Endothelial cell of umbilical vein (primary cell): ENCODE measurements at regions not wholly inside any gene's neighbourhood (a gene's known extent, or its start where the extent isn't known, plus 50 kb on each side); places are given as distances from the start of the nearest gene placed in this dataset.

Source experiments
- BruUV-seq: library from RNA; stranded (reverse); fragments of 400-500 nt; replicated peaks from 2 replicates; lab custom pipeline; 2021; lab: Mats Ljungman, UMichigan
- CTCF ChIA-PET: fragments of 300-600, 350-600 bp; sonication (Branson Sonifier 250); formaldehyde crosslinking; loops from one replicate; lab custom pipeline; 2021; ENCODE audit warnings: antibody characterized with exemption, inconsistent platforms; lab: Charles Lee
- POLR2A ChIA-PET: fragments of 300-600, 350-600 bp; sonication (Branson Sonifier 250); formaldehyde crosslinking; loops from one replicate; lab custom pipeline; 2021; ENCODE audit warnings: antibody characterized with exemption, inconsistent platforms; lab: Charles Lee
- DNase-seq: peaks from one replicate; pipeline ENCODE4 v3.0.0-alpha.2; 2011; ENCODE audit warnings: low read depth, low spot score
- FAIRE-seq: peaks from 2 replicates; lab custom pipeline; 2011; peaks lifted over from hg19 to GRCh38; lab: Jason Lieb, UNC
- H2AFZ ChIP-seq: 2 replicates; pipeline ENCODE4 v1.6.0; 2012; ENCODE audit warnings: low read depth, low read length, control low read depth, inconsistent platforms
- H3K27ac ChIP-seq: 2 replicates; pipeline ENCODE4 v1.5.1; 2011; ENCODE audit warnings: low read depth, mild to moderate bottlenecking, control low read depth, low read length, moderate library complexity; ENCODE audit not compliant: insufficient read depth
- H3K27me3 ChIP-seq, 2 experiments: 2 replicates each; pipeline versions ENCODE4 v1.6.0 to v1.6.1; 2011; ENCODE audit warnings: low read length in 2 of 2, mixed read lengths in 1 of 2; ENCODE audit not compliant: control insufficient read depth in 2 of 2, insufficient read depth in 2 of 2
- H3K36me3 ChIP-seq, 2 experiments: 2 replicates in 1 of 2; 3 replicates in 1 of 2; pipeline ENCODE4 v1.5.1; 2011; ENCODE audit warnings: low read length in 2 of 2, mild to moderate bottlenecking in 1 of 2, moderate library complexity in 1 of 2; ENCODE audit not compliant: control insufficient read depth in 2 of 2, insufficient read depth in 2 of 2; ENCODE audit errors: extremely low read depth in 1 of 2
- H3K4me1 ChIP-seq: 3 replicates; pipeline ENCODE4 v1.5.1; 2011; ENCODE audit warnings: mild to moderate bottlenecking, low read length; ENCODE audit not compliant: control insufficient read depth, insufficient read depth; ENCODE audit errors: extremely low read depth
- H3K4me2 ChIP-seq: 2 replicates; pipeline ENCODE4 v1.6.1; 2011; ENCODE audit warnings: low read length, control low read depth, mixed read lengths; ENCODE audit not compliant: insufficient read depth
- H3K4me3 ChIP-seq, 3 experiments: fragments of 200-600 bp in 1 of 3; sonication (generic), shearing (Covaris generic) in 1 of 3; replicated peaks in 1 of 3; 2 replicates each; pipeline ENCODE4 v1.5.1; 2011 to 2016; ENCODE audit warnings: control low read depth in 3 of 3, low read length in 3 of 3, mild to moderate bottlenecking in 2 of 3, inconsistent platforms in 1 of 3, low read depth in 1 of 3, moderate library complexity in 1 of 3; ENCODE audit not compliant: insufficient read depth in 1 of 3
- H3K79me2 ChIP-seq: 2 replicates; pipeline ENCODE4 v1.6.0; 2012; ENCODE audit warnings: low read length, inconsistent platforms; ENCODE audit not compliant: control insufficient read depth, insufficient read depth
- H3K9ac ChIP-seq: replicated peaks from 2 replicates; pipeline ENCODE3; 2011; ENCODE audit warnings: low read length, control low read depth; ENCODE audit not compliant: insufficient read depth; ENCODE audit errors: extremely low read depth
- H3K9me1 ChIP-seq: replicated peaks from 3 replicates; pipeline ENCODE4 v1.6.0; 2011; ENCODE audit warnings: mild to moderate bottlenecking, low read length; ENCODE audit not compliant: control insufficient read depth, insufficient read depth; ENCODE audit errors: extremely low read depth
- H3K9me3 ChIP-seq: replicated peaks from 2 replicates; pipeline ENCODE4 v1.5.1; 2012; ENCODE audit warnings: low read length, inconsistent platforms; ENCODE audit not compliant: control insufficient read depth, insufficient read depth
- H4K20me1 ChIP-seq: replicated peaks from 2 replicates; pipeline ENCODE3; 2011; ENCODE audit warnings: mild to moderate bottlenecking, low read length; ENCODE audit not compliant: control insufficient read depth, insufficient read depth; ENCODE audit errors: extremely low read depth
- CTCF ChIP-seq, 2 donors: IDR thresholded peaks; 1 replicate in 1 of 2; 2 replicates in 1 of 2; pipeline ENCODE4 v1.5.1; 2011; ENCODE audit warnings: low read length in 2 of 2, mild to moderate bottlenecking in 2 of 2, moderate library complexity in 2 of 2, control low read depth in 1 of 2, inconsistent platforms in 1 of 2, low read depth in 1 of 2; ENCODE audit not compliant: insufficient read depth in 1 of 2; ENCODE audit errors: extremely low read depth in 1 of 2
- EZH2 ChIP-seq: IDR thresholded peaks from 2 replicates; pipeline ENCODE4 v1.6.1; 2012; ENCODE audit warnings: borderline replicate concordance, low read depth, mild to moderate bottlenecking, moderate library complexity, low read length, inconsistent platforms; ENCODE audit not compliant: severe bottlenecking
- FOS ChIP-seq: IDR thresholded peaks from 2 replicates; pipeline ENCODE4 v1.6.1; 2011; ENCODE audit warnings: mild to moderate bottlenecking, low read length, moderate library complexity, borderline replicate concordance; ENCODE audit not compliant: insufficient read depth
- GATA2 ChIP-seq: IDR thresholded peaks from 2 replicates; pipeline ENCODE4 v1.7.0; 2011; ENCODE audit warnings: low read depth, mild to moderate bottlenecking, moderate library complexity, mixed read lengths, low read length; ENCODE audit not compliant: insufficient read length, insufficient read depth
- JUN ChIP-seq: IDR thresholded peaks from 2 replicates; pipeline ENCODE4 v1.6.1; 2011; ENCODE audit warnings: borderline replicate concordance, low read depth; ENCODE audit not compliant: insufficient read length, insufficient read depth
- MAX ChIP-seq: IDR thresholded peaks from 2 replicates; pipeline ENCODE4 v1.6.1; 2011; ENCODE audit not compliant: insufficient read depth, insufficient read length
- MYC ChIP-seq: IDR thresholded peaks from one replicate; pipeline ENCODE4 v1.6.1; 2011; ENCODE audit warnings: mild to moderate bottlenecking, low read depth, low read length
- POLR2A ChIP-seq: IDR thresholded peaks from 2 replicates; pipeline ENCODE4 v1.6.1; 2012; ENCODE audit warnings: low read depth, mild to moderate bottlenecking, control low read depth, low read length
- POLR2AphosphoS5 ChIP-seq: IDR thresholded peaks from 2 replicates; pipeline ENCODE4 v1.6.1; 2012; ENCODE audit warnings: low read depth, mild to moderate bottlenecking, control low read depth, low read length, moderate library complexity; ENCODE audit not compliant: insufficient read depth
- dilution Hi-C: fragments of 300-500 bp; cut with MboI; formaldehyde crosslinking; loops from one replicate; pipeline ENCODE4 v1.15.0; 2019; ENCODE audit warnings: low sequenced_read_pairs; ENCODE audit not compliant: extremely low pct_ligation_motif_present
- intact Hi-C: fragments of 100-400 bp; cut with micrococcal nuclease; formaldehyde crosslinking; loops from one replicate; pipeline ENCODE4 v1.10.0; 2022

GRCh38 chr7:159311172-159311494 lies 166.5 kb upstream of the VIPR2 start:
- POLR2A ChIA-PET: no interaction called here
- Histone ChIP-seq H3K4me2 (no peak overlapping the region), H3K9ac (no peak overlapping the region), H3K9me3 (no peaks in the 10 kb centered on the region), H3K4me1 (no peaks in the 10 kb centered on the region), H3K9me1 (no peaks in the 10 kb centered on the region), H3K4me3 (no peak overlapping the region), H4K20me1 (no peaks in the 10 kb centered on the region), H3K27me3 (no peaks in the 10 kb centered on the region), H2AFZ (no peak overlapping the region), H3K27ac (no peak overlapping the region), H3K79me2 (no peaks in the 10 kb centered on the region), H3K36me3 (no peaks in the 10 kb centered on the region)
- CTCF ChIA-PET: no interaction called here
- DNase-seq (no peak), FAIRE-seq (no peak)
- no TSS peak for BruUV-seq
- dilution Hi-C loops: no loop called here
- no peak for TF ChIP-seq CTCF (IDR thresholded peaks at IDR 0.05; ENCODE audit: extremely low read depth in 1 of 2, insufficient read depth in 1 of 2, low read depth in 1 of 2, low read length in 2 of 2)
- TF ChIP-seq POLR2A: no peak
- TF ChIP-seq GATA2: no peak
- TF ChIP-seq EZH2: no peak
- TF ChIP-seq POLR2AphosphoS5: no peak
- TF ChIP-seq MYC: no peak
- no peak for TF ChIP-seq FOS
- no peak for TF ChIP-seq JUN
- no peak for TF ChIP-seq MAX
- intact Hi-C loops: no loop called here
